ENCODE measurements at regions not wholly inside any gene's neighbourhood (a gene's known extent, or its start where the extent isn't known, plus 50 kb on each side); places are given as distances from the start of the nearest gene placed in this dataset.

DNA sequence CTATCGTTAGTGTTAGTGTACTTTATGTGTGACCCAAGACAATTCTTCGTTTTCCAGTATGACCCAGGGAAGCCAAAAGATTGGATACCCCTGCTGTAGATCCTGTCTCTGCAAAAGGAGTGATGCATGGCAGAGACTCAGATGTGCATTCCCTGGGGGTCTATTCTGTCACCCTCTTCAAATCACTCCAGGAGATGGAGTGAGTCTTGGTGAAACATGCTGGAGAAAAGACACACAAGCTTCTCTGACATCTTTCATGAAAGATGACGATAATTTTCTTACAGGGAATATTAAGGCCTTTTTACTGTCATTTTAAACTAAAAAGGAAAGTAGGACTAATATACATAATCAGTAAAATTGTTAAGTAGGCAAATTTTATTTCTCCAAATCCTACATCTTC lies 437.9 kb upstream of the SOX5 start:
- Histone ChIP-seq H2AFZ (ENCODE audit: low read length) (no peak overlapping the region), H3K23ac (ENCODE audit: low read depth, low read length, poor library complexity) (no peak overlapping the region), H4K91ac (ENCODE audit: low read depth, low read length, poor library complexity) (no peak overlapping the region), H2BK12ac (ENCODE audit: low read length) (no peak overlapping the region), H3K36me3 (replicated peaks in 1 of 2; ENCODE audit: control insufficient read depth in 2 of 2, insufficient read depth in 2 of 2, low read length in 2 of 2) (peaks cover 0 to 21% of the 10 kb centered on the region in 2 donors), H3K9me3 (replicated peaks in 1 of 2; ENCODE audit: control insufficient read depth in 2 of 2, insufficient read depth in 1 of 2, low read depth in 1 of 2, low read length in 2 of 2) (peaks cover 9 to 46% of the 10 kb centered on the region in 2 donors), H3K4ac (ENCODE audit: low read length) (no peak overlapping the region), H3K9ac (ENCODE audit: low read depth, low read length, poor library complexity) (no peak overlapping the region), H2BK5ac (ENCODE audit: low read length) (no peak overlapping the region), H3K14ac (ENCODE audit: low read length) (no peak overlapping the region), H3K4me1 (ENCODE audit: control insufficient read depth in 2 of 2, insufficient read depth in 1 of 2, low read depth in 1 of 2, low read length in 2 of 2) (no peaks in the 10 kb centered on the region), H2BK120ac (ENCODE audit: low read depth, low read length) (no peak overlapping the region), H3K27ac (replicated peaks; ENCODE audit: low read length) (no peak overlapping the region), H3K4me3 (ENCODE audit: low read length in 2 of 2) (no peak overlapping the region), H3K79me1 (ENCODE audit: low read depth, low read length) (no peaks in the 10 kb centered on the region), H2BK15ac (ENCODE audit: low read length) (no peak overlapping the region), H3K27me3 (ENCODE audit: control insufficient read depth in 3 of 3, insufficient read depth in 3 of 3, low read depth in 1 of 3, low read length in 3 of 3) (no peaks in the 10 kb centered on the region), H3K4me2 (ENCODE audit: insufficient read depth, low read length, poor library complexity, severe bottlenecking) (no peak overlapping the region), H3K18ac (ENCODE audit: low read length) (no peak overlapping the region), H4K8ac (ENCODE audit: low read depth, low read length) (no peak overlapping the region), H2AK5ac (ENCODE audit: low read depth, low read length) (no peak overlapping the region)
- WGBS, 2 donors (ENCODE audit: extremely low coverage in 2 of 2, insufficient read length in 2 of 2, insufficient replicate concordance in 1 of 2): no CpG with 5 or more reads among the region's 3 CpGs
- no peak for DNase-seq (ENCODE audit: low spot score)

DNA sequence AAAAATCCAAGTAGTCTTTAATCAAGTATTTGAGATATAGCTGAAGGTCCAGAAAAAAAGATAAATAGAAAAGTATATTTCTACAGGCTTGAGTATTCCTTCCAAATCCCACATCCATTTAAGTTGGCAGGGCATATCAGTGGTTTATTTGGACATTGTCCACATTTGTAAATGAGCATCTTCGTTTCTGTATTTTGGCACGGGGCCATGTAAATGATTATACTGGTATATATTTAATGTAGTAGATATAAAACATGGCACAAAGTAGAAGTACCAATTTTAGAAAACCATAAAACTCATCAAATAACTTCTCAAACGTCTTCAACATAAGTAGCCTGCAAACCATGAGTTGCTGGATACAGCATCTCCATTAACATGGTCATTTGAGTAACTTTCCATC lies 437.4 kb upstream of the SOX5 start:
- Histone ChIP-seq H2BK120ac (ENCODE audit: low read depth, low read length) (no peak overlapping the region), H4K8ac (ENCODE audit: low read depth, low read length) (no peak overlapping the region), H3K36me3 (replicated peaks in 1 of 2; ENCODE audit: control insufficient read depth in 2 of 2, insufficient read depth in 2 of 2, low read length in 2 of 2) (peaks cover 0 to 21% of the 10 kb centered on the region in 2 donors), H3K9me3 (replicated peaks in 1 of 2; ENCODE audit: control insufficient read depth in 2 of 2, insufficient read depth in 1 of 2, low read depth in 1 of 2, low read length in 2 of 2) (peaks cover 4 to 46% of the 10 kb centered on the region in 2 donors), H2BK5ac (ENCODE audit: low read length) (no peak overlapping the region), H3K4me3 (ENCODE audit: low read length in 2 of 2) (no peak overlapping the region), H4K91ac (ENCODE audit: low read depth, low read length, poor library complexity) (no peak overlapping the region), H3K9ac (ENCODE audit: low read depth, low read length, poor library complexity) (no peak overlapping the region), H3K79me1 (ENCODE audit: low read depth, low read length) (no peaks in the 10 kb centered on the region), H2BK12ac (ENCODE audit: low read length) (no peak overlapping the region), H3K4me1 (ENCODE audit: control insufficient read depth in 2 of 2, insufficient read depth in 1 of 2, low read depth in 1 of 2, low read length in 2 of 2) (no peaks in the 10 kb centered on the region), H2AK5ac (ENCODE audit: low read depth, low read length) (no peak overlapping the region), H3K23ac (ENCODE audit: low read depth, low read length, poor library complexity) (no peak overlapping the region), H3K18ac (ENCODE audit: low read length) (no peak overlapping the region), H2AFZ (ENCODE audit: low read length) (no peak overlapping the region), H3K4me2 (ENCODE audit: insufficient read depth, low read length, poor library complexity, severe bottlenecking) (no peak overlapping the region), H3K14ac (ENCODE audit: low read length) (no peak overlapping the region), H3K27ac (replicated peaks; ENCODE audit: low read length) (no peak overlapping the region), H2BK15ac (ENCODE audit: low read length) (no peak overlapping the region), H3K4ac (ENCODE audit: low read length) (no peak overlapping the region), H3K27me3 (ENCODE audit: control insufficient read depth in 3 of 3, insufficient read depth in 3 of 3, low read depth in 1 of 3, low read length in 3 of 3) (no peaks in the 10 kb centered on the region)
- DNase-seq (ENCODE audit: low spot score): no peak
- no CpG with 5 or more reads among the region's 3 CpGs for WGBS, 2 donors (ENCODE audit: extremely low coverage in 2 of 2, insufficient read length in 2 of 2, insufficient replicate concordance in 1 of 2)

DNA sequence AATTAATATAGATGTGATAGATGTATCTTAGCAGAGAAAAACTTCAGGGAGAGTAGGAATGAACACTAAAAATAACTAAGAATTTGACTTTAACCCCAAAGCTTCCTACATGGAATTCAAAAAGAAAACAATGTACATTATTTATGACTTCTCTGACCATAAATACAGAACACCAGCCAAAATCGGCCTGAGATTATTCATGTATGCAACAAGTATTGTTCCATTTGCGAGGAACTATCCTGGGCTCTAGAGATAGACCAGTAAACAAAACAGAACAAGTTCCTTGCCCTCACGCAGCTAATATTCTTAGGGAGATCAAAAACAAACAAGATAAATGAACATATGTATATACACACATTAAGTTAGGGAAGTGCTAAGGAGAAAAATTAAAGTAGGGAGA lies 432.3 kb upstream of the SOX5 start:
- no peak overlapping the region for H2BK15ac ChIP-seq (ENCODE audit: low read length)

DNA sequence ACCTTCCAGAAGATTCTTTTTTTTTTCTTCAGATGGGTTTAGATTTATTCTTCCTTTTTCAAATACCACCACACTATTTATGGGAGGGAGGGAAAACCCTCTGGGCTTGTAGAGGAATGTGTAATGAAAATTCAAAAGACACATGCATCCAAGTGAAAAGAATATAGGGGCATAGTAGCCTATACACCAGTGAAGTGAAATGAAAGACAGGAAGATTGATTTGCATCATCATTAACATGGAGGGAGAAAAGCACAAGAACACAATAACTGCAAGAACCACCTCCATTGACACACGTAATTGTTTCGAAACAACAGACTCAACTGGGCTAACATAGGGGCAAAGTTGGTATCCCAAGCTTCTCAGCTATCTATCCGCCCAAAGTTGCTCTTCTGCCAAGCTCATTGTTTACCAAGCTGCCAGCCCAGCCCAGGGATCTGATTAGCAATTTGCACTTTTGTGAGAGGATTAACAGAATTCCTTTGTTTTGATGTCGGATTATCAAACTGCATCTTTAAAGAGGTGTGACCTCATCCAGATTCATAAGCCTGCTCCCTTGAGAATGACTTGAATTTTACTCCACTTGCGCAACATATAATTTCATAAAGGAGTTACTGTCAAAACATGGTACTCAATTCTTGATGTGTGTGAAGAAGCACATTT lies 430.5 kb upstream of the SOX5 start:
- Histone ChIP-seq H3K4me1 (ENCODE audit: control insufficient read depth in 2 of 2, insufficient read depth in 1 of 2, low read depth in 1 of 2, low read length in 2 of 2) (peaks cover 14 to 23% of the 10 kb centered on the region in 2 donors), H3K18ac (ENCODE audit: low read length) (no peak overlapping the region), H2BK120ac (ENCODE audit: low read depth, low read length) (no peak overlapping the region), H3K36me3 (replicated peaks in 1 of 2; ENCODE audit: control insufficient read depth in 2 of 2, insufficient read depth in 2 of 2, low read length in 2 of 2) (peaks cover 0 to 9% of the 10 kb centered on the region in 2 donors), H3K9ac (ENCODE audit: low read depth, low read length, poor library complexity) (no peak overlapping the region), H3K4ac (ENCODE audit: low read length) (no peak overlapping the region), H3K27ac (replicated peaks; ENCODE audit: low read length) (peak overlapping the region; percentile 46), H3K79me1 (ENCODE audit: low read depth, low read length) (no peaks in the 10 kb centered on the region), H2AK5ac (ENCODE audit: low read depth, low read length) (no peak overlapping the region), H3K14ac (ENCODE audit: low read length) (no peak overlapping the region), H3K23ac (ENCODE audit: low read depth, low read length, poor library complexity) (no peak overlapping the region), H3K4me3 (ENCODE audit: low read length in 2 of 2) (no peak overlapping the region), H3K9me3 (replicated peaks in 1 of 2; ENCODE audit: control insufficient read depth in 2 of 2, insufficient read depth in 1 of 2, low read depth in 1 of 2, low read length in 2 of 2) (peaks cover 2 to 31% of the 10 kb centered on the region in 2 donors), H2BK12ac (ENCODE audit: low read length) (no peak overlapping the region), H2BK5ac (ENCODE audit: low read length) (no peak overlapping the region), H4K8ac (ENCODE audit: low read depth, low read length) (no peak overlapping the region), H4K91ac (ENCODE audit: low read depth, low read length, poor library complexity) (no peak overlapping the region), H2BK15ac (ENCODE audit: low read length) (no peak overlapping the region), H2AFZ (ENCODE audit: low read length) (no peak overlapping the region), H3K27me3 (ENCODE audit: control insufficient read depth in 3 of 3, insufficient read depth in 3 of 3, low read depth in 1 of 3, low read length in 3 of 3) (no peaks in the 10 kb centered on the region), H3K4me2 (ENCODE audit: insufficient read depth, low read length, poor library complexity, severe bottlenecking) (no peak overlapping the region)
- WGBS, 2 donors (ENCODE audit: extremely low coverage in 2 of 2, insufficient read length in 2 of 2, insufficient replicate concordance in 1 of 2): no CpG with 5 or more reads among the region's 5 CpGs
- peak; percentile 58 for DNase-seq (ENCODE audit: low spot score)

More for the DNA sequence above, 432.3 kb upstream of the SOX5 start:
- no peak for DNase-seq (ENCODE audit: low spot score)
- Histone ChIP-seq H2AFZ (ENCODE audit: low read length) (no peak overlapping the region), H3K4me3 (ENCODE audit: low read length in 2 of 2) (no peak overlapping the region), H3K27ac (replicated peaks; ENCODE audit: low read length) (no peak overlapping the region), H4K8ac (ENCODE audit: low read depth, low read length) (no peak overlapping the region), H3K14ac (ENCODE audit: low read length) (no peak overlapping the region), H3K9ac (ENCODE audit: low read depth, low read length, poor library complexity) (no peak overlapping the region), H3K36me3 (replicated peaks in 1 of 2; ENCODE audit: control insufficient read depth in 2 of 2, insufficient read depth in 2 of 2, low read length in 2 of 2) (peaks cover 0 to 16% of the 10 kb centered on the region in 2 donors), H3K18ac (ENCODE audit: low read length) (no peak overlapping the region), H2BK5ac (ENCODE audit: low read length) (no peak overlapping the region), H3K4me2 (ENCODE audit: insufficient read depth, low read length, poor library complexity, severe bottlenecking) (no peak overlapping the region), H4K91ac (ENCODE audit: low read depth, low read length, poor library complexity) (no peak overlapping the region), H2AK5ac (ENCODE audit: low read depth, low read length) (no peak overlapping the region), H3K4ac (ENCODE audit: low read length) (no peak overlapping the region), H3K79me1 (ENCODE audit: low read depth, low read length) (no peaks in the 10 kb centered on the region), H3K9me3 (replicated peaks in 1 of 2; ENCODE audit: control insufficient read depth in 2 of 2, insufficient read depth in 1 of 2, low read depth in 1 of 2, low read length in 2 of 2) (peaks cover 2 to 31% of the 10 kb centered on the region in 2 donors), H3K23ac (ENCODE audit: low read depth, low read length, poor library complexity) (no peak overlapping the region), H2BK12ac (ENCODE audit: low read length) (no peak overlapping the region), H3K27me3 (ENCODE audit: control insufficient read depth in 3 of 3, insufficient read depth in 3 of 3, low read depth in 1 of 3, low read length in 3 of 3) (no peaks in the 10 kb centered on the region), H2BK120ac (ENCODE audit: low read depth, low read length) (no peak overlapping the region), H3K4me1 (ENCODE audit: control insufficient read depth in 2 of 2, insufficient read depth in 1 of 2, low read depth in 1 of 2, low read length in 2 of 2) (peaks cover 14 to 23% of the 10 kb centered on the region in 2 donors)
- no CpG with 5 or more reads among the region's 3 CpGs for WGBS, 2 donors (ENCODE audit: extremely low coverage in 2 of 2, insufficient read length in 2 of 2, insufficient replicate concordance in 1 of 2)
